Effector CD4-positive, alpha-beta T cell (primary cell): ENCODE measurements at regions not wholly inside any gene's neighbourhood (a gene's known extent, or its start where the extent isn't known, plus 50 kb on each side); places are given as distances from the start of the nearest gene placed in this dataset.
"Not testable (repeated sequence)": the region's sequence is repeated elsewhere in the genome, so short reads cannot be mapped to it uniquely, and the experiment has no call there.

Source experiments
- DNase-seq: peaks from one replicate; pipeline ENCODE4 v3.0.0-alpha.2; 2020

DNA sequence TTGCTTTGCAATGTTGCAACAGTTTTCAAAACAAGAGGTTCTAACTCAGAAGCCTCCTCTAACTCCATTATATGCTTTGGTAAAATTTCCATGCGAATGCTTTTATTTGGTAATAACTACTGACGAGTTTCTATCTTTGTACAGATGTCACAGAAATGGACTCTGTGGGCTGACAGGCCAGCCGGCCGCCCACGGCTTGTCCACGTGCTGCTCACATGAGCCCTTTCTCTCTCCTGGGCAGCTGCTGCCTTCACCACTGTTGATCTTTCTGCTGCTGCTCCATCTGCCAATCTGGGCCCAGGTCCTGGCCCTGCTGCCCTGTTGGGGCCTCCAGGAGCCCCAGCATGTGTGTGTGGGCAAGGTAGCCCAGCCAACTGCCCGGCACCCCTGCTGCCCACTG lies 168.2 kb upstream of the TMEM132C start:
- DNase-seq: no peak

DNA sequence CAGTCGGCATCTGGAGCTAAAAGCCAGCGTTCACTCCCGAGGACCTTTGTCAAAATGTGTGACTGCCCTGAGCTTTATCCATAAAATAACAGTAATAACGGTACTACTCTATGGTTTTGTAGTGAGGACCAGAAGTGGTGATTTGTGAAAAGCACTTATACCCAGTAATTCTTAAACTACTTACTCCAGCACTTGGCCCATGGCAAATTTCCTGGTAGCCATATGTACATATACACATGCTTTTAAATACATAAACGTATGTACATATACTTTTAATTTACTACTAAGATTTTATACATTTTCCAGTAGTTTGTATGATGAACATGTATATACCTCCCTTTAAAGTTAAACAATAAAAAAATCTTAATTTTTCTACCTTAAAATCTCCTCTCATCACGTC lies 163.8 kb upstream of the TMEM132C start:
- no peak for DNase-seq

DNA sequence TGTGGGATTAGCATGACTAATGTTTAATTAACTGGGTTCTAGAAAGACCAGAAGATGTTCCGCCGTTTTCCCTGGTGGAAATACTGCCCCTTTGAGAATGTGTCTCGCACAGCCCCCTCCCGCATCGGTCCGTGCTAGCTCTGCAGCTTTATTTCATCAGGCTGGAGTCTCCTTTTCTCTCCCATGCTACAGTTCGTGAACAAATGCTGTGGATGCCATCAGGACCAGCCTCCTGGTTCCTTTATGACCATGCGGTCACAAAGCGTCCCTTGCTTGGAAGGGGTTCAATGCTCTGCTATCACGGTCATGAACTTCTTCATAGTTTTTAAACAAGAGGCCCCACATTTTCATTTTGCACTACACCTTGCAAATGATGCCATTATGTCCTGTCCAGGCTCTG lies 157.7 kb upstream of the TMEM132C start:
- DNase-seq: no peak

DNA sequence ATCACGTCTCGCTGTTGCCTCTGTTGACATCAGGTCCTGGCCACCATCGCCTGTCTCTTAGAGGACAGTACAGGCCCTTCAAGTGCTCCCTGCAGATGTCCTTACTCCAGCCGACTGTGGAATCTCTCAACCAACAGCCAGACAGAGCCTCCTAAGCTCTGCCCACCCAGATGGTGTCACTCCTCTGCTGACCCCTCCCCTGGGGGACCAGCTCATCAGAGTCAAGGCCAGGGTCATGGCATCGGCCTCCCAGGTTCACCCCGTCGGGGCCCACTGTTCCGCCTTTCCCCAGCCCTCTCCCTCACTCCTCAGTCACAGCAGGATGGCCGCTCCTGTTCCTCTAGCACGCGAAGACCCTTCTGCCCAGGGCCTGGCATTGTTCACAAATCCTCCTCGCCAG lies 157.3 kb upstream of the TMEM132C start:
- DNase-seq: no peak

DNA sequence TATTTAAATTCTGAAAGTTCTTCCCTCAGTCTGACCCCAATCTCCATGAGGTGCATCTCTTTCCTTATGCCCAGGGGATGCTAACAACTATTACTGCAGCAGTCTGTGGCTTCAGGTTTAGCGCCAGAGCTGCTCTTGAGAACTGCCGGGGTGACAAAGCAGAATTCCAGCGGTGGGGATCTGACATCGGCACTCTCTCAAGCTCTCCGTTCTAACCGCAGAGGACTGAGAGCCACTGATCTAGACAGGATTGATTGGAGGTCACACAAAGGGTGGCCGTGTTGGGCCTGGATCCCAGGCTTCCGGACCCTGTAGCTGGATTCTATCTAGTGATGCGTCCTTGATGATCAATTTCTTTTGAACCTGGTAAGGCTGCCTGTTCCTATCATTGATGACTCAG lies 155.6 kb upstream of the TMEM132C start:
- DNase-seq: no peak

DNA sequence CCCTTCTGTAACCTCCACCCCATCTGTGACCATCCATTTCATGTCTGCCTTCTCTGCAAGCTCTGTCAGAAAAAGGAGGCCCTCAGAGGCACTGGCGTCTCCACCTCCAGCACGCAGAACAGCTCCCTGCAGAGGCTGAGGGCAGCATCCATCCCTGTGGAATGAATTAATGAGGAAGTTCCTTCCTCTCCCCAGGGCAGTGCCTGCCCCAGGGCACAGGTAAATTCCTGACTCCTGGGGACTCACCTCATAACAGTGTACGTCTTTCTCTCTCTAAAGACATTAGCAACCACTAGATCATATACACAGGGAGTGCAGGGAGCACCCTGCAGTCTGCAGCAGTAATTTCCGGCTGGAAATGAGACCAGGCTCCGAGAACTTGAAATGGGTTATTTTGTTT lies 155.0 kb upstream of the TMEM132C start:
- no peak for DNase-seq

- not testable (repeated sequence) for DNase-seq
These were observed 153.7 kb upstream of the TMEM132C start for GRCh38 chr12:128113250-128113649.

DNA sequence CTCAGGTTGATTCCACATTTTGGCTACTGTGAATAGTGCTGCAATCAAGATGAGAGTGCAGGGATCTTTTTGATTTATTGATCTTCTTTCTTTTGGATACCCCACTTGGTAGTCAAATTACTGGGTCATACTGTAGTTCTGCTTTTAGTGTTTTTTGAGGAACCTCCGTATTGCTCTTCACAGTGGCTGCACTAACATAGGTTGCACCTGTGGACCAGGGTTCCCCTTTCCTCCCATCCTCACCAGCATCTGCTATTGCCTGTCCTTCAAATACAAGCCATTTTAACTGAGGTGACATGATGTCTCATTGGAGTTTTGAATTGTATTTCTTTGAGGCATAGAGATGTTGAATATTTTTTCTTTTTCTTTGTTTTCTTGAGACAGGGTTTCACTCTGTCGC lies 152.5 kb upstream of the TMEM132C start:
- DNase-seq: no peak

DNA sequence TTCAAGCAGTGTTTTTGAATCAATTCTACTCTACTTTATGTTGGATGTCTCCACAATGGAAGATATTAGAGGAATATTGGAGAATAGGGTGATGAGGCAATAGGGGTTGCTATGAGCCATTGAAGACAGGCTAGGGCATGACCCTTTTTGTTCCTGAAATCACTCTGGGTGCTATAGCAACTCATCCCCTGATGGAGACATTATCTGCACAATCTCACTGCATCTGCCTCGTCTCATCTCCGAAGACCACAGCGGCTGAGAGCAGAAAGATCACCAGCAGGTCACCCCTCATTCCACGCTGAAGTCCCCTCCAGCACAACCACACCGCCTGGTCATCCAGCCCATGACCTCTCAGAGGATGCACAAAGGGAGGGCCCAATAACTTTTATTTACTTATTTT lies 150.4 kb upstream of the TMEM132C start:
- DNase-seq: no peak

GRCh38 chr12:128120035-128120434 lies 146.9 kb upstream of the TMEM132C start:
- DNase-seq: no peak

- no peak for DNase-seq
These were observed 145.5 kb upstream of the TMEM132C start for GRCh38 chr12:128121424-128121823.

GRCh38 chr12:128123096-128123495 lies 143.9 kb upstream of the TMEM132C start:
- no peak for DNase-seq

GRCh38 chr12:128131955-128132354 lies 135.0 kb upstream of the TMEM132C start:
- DNase-seq: no peak

DNA sequence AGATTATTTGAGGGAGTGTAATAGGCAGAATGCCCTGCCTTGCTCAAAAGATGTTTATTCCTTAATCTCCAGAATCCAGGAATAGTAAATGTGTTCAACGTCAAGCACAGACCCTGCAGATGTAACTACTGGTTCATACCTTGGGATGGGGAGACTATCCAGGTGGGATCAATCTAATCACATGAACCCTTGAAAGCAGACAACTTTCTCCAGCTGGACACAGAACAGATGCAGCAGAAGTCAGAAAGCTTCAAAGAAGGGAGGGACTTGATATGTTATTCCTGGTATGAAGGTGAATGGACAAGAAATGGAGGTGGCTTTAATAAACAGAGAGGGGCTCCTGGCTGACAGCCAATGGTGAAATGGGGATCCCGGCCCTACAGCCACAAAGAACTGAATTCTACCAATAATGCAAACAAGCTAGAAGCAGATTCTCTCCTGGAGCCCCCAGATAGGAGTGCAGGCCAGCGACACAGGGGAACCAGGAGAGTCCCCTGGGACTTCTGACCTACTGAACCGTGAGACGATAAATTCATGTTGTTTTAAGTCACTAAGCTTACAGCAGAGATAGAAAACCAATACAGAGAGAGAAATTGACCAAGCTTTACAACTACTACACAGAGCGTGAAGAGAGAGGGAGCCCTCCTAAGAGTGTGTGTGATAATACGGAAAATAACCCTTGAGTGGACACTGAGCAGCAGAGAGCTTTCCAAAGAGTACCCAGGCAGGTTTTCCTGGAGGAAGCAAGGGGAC lies 133.5 kb upstream of the TMEM132C start:
- DNase-seq: no peak

DNA sequence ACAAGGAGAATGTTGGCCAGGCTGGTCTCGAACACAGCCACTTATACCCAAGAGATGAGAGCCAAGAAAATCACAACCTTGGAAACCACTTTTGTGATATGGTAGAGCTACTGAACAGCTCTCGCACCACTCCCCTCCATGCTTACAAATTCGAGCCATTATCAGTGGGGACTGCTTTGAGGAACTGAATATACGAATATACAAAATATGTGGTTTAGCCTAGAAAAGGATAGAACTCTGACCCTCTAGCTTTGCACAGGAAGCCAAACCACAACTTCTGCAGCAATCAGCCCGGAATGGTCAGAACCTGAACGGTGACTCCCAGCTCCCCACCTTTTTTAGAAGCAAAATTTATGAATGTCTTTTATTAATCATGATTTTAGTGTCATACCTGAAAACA lies 129.8 kb upstream of the TMEM132C start:
- no peak for DNase-seq

DNA sequence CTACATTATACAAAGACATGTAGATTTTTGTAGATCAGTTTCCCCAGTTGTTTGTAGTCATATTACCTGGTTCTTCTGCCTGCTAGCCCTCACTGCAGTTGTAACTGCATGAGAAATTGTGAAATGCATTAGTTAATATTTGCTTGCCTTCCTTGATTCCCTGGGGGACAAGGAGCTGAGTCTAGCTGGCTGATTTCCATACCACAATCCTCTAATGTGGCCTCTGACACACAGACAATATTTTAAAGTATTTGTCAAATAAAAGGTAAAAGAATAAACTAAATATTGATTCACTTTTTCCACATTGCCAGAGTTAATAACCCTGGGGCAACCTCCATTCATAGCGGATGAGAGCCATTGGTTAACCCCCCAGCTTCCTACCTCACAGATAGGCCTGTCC lies 128.8 kb upstream of the TMEM132C start:
- no peak for DNase-seq

GRCh38 chr12:128140551-128140950 lies 126.4 kb upstream of the TMEM132C start:
- DNase-seq: no peak

DNA sequence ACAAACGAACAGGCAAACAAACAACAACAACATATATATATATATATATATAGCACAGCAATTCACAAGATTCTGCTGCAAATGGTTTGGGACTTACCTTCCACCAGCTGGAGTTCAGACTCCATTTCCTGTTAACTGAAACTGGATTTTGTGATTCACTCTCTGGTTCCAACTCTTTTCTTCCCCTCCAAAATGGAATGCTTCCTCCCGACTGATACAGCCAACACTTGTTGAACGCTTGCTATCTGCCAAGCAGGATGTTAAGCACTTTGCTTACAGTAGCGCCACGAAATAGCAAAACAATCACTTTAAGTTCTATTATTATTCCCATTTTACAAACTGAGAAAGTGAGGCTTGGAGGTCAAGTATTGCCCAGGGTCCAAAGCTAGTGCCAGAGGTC lies 116.0 kb upstream of the TMEM132C start:
- DNase-seq: no peak

DNA sequence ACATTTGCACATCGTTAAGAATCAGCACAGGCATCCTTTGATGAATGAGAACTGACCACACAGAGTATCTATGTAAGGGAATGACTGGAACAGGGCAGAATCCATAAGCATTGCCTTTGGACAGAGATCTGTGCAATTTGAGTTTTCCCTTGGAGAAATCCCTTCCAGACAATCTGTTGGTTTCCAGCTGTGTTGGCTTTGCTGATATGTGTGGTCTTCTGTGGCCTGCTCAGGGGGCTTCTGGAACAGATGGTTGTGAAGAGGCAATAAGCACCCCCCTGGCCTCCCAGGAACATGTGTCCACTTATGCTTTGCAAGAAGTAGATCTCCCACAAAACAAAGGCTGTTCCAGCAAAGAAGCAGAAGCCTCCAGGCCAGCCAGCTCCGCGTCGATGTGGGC lies 111.4 kb upstream of the TMEM132C start:
- DNase-seq: no peak

DNA sequence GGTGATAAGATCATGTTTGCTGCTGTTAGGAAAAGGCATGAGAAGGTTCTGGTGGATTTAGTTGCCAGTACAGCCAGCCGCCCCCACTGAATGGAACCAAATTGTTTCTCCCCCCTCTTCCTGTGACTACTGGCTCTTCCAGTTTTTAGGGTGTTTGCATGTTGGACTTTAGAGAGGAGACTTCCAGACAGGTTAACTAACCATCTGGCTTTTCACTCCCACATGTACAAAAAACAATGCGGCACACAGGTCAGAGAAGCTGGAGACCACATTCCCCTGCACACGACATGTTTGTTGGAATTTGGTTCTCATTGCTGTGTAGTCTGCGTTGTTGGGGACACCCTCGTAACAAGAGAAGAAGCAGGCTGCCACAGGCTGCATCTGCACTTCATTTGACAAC lies 103.9 kb upstream of the TMEM132C start:
- DNase-seq: no peak

DNA sequence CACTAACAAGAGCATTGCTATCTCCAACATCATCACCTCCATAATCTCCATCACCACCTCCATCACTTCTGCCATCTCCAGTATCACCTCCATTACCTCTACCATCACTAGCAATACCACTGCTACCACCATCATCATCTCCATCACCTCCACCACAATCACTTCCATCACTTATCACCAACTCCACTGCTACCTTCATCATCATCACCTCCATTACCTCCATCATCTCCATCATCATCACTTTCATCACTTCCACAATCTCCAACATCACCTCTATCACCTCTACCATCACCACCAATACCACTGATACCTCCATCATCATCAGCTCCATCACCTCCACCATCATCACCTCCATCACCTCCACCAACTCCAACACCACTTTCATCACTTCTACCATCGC lies 102.4 kb upstream of the TMEM132C start:
- no peak for DNase-seq

DNA sequence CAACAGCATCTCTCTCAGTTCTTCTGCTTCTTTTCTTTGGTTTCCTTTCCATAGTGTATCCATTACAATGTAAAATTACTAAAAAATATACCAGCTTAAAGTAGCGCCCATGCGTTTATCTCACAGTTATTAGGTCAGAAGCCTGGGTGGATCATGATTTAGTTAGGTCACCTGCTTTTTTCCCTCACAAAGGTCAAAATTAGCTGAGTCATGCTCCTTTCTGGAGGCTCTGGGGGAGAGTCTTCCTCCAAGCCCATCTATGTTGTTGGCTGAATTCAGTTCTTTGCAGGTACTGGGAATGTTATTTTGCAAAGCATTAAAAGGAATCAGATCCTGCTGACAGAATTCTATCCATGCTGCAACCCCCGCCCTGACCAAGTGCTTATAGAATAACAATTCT lies 101.6 kb upstream of the TMEM132C start:
- no peak for DNase-seq

DNA sequence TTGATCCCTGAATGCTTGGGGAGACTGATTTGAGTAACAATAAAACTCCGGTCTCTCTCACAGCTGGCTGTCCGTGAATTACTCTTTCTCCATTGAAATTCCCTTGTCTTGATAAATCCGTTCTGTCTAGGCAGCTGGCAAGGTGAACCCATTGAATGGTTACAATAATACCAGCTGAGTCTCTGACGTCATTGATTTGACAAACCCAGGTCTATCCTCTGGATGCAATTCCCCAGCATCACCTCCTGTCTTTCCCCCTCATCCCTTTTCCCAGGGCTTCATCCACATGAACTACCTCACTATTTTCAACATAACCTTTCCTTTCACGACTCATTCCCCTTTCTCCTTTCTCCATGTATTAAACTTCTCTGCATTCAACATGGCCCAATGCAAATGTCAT lies 98.7 kb upstream of the TMEM132C start:
- no peak for DNase-seq

- DNase-seq: no peak
These were observed 96.8 kb upstream of the TMEM132C start for GRCh38 chr12:128170181-128170580.

- DNase-seq: no peak
These were observed 88.4 kb upstream of the TMEM132C start for GRCh38 chr12:128178565-128178964.
